HG02759 (cell line): ENCODE measurements at regions not wholly inside any gene's neighbourhood (a gene's known extent, or its start where the extent isn't known, plus 50 kb on each side); places are given as distances from the start of the nearest gene placed in this dataset.

Source experiments
- ATAC-seq: cut with Tn5 transposase; IDR thresholded peaks from one replicate; pipeline ENCODE4 v1.9.1; 2021; ENCODE audit warnings: mild to moderate bottlenecking, moderate library complexity; ENCODE audit not compliant: unreplicated experiment

DNA sequence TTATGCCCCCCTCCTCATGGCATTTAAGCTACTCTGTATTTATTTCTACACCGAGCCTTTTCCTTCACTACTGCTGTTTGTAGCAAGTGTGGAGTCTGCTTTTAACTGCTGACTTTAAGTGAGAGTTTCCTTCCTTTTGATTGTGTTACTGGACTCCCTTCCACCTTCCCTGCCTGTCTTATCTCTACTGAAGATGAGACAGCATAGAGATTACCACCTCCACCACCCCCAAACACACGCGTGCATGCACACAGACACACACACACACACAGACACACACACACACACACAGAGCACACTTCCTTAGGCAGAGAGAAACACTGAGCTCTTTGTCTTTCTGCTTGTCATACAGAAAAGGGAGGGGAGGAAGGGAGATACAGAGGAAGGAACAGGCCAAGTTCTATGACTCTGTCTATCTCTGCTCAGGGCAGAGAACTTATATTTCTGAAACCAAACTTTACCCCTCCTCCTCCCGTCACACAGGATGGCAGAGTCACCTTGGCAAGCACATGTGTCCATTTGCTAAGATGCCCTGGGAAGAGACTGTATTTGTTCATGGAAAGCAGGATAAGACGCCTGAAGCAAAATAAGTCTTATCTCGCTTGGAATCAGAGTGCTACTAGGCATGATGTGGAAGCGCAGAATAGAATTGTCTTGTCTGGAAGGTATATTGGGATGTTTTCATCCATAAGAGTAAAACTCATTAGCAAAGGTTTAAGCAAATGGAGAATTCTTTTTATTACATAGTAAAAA is 81.8 kb upstream of the CAV2 start:
- ATAC-seq: no peak

DNA sequence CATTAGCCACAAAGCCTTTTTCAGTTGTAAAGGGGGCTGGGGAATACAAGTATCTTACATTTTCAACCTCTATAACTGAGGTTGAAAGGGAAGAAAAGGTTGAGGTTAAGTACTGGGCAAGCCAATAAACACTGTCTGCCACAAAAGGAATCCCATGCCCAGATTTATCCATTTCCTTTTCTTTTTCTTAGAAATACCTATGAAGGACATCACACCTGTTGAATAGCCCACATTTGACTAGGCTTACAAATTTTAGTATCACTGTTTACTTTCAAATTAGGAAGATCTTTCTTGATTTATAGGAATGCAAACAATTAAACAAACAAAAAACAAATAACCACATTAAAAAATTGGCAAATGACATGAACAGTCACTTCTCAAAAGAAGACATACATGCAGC is 81.0 kb upstream of the CAV2 start:
- no peak for ATAC-seq

DNA sequence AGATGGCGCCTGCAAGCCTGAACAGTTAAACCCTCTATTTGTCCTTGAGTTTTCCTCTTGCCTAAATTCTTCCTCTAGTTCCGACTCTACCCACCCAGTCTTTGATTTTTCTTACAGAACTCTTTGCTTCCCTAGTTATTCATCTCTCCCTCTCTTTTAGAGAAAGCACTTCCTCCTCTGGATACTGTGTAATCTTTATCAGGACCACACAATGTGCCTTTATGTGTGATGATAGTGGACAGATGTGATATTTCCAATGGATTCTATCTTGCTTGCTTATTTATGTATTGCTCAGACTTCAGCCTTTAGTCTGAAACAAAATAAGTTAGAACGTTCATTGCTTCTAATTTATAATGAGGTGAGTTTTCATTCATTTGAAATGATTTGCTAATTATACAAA is 79.5 kb upstream of the CAV2 start:
- ATAC-seq: no peak

DNA sequence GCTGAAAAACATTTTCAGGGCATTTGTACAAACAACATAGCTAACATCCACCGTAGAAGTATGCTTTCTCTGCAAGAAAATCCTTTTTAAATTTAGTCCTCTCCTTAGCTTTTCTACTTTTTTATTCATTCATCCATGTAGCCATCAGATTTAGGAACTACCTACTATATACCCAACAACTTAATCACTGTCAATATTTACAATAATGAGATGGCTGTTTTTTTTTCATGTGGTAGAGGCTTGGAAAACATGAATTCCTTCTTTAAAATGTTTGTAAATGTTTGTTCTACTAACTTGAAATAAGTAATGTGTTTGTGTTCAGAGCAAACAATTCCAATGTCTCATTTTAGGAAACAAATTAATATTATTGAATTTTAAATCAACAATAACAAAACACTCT is 78.2 kb upstream of the CAV2 start:
- no peak for ATAC-seq

DNA sequence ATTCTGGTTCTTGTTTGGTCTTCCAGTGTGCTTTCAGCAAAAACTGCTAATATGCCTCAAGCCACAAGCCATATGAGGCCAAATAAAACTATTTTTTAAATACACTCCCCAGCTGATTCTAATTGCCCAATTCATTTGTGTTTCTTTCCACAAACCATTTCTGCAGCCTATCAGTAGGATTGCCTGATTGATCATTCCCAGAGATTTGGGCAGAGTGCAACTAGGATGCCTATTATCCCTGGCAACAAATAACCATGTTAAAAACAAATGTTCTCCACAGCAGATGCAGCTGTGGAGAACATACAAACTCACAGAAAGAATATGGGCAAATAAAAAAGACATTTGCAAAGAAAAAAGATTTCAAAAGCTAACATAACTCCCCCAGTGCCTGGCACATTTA is 76.9 kb upstream of the CAV2 start:
- no peak for ATAC-seq

DNA sequence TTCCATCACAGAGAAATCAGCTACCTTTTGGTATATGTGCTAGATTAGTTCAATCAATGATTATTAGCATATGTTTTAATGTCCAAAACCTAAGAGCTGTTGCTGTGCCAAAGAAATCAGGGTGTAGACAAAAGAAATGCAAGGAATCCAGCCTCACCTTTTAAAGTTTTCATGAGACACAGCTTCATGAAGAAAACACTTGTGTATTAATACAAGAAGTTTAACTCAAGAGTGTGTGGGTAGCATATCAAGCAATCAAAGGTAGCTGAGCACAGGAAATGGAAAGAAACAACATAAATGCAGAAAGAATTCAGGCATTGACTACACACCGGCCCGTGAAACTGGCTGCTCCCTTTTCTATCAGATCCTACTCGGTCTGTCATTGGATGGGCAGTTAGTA is 76.0 kb upstream of the CAV2 start:
- no peak for ATAC-seq

DNA sequence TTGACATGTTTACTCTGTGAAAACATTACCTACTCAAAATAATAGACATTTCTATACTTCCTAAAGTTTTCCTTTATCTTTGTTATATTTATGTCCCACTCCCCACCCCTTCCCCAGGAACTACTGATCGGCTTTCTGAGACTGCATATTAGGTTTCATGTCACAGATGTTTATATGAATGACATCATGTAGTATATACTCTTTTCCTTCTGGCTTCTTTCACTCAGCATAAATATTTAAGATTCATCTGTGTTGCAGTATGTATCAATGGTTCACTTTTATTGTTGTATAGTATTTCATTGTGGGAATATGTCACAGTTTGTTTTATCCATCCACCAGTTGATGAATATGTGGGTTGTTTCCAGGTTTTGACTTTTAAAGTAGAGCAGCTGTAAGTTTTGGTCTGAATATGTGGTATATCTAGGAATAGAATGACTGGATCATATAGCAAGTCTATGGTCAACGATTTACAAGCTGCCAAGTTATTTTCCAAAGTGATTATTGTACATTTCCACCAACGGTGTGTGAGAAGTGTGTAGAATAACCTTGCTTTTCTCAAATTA is 73.8 kb upstream of the CAV2 start:
- ATAC-seq: no peak

DNA sequence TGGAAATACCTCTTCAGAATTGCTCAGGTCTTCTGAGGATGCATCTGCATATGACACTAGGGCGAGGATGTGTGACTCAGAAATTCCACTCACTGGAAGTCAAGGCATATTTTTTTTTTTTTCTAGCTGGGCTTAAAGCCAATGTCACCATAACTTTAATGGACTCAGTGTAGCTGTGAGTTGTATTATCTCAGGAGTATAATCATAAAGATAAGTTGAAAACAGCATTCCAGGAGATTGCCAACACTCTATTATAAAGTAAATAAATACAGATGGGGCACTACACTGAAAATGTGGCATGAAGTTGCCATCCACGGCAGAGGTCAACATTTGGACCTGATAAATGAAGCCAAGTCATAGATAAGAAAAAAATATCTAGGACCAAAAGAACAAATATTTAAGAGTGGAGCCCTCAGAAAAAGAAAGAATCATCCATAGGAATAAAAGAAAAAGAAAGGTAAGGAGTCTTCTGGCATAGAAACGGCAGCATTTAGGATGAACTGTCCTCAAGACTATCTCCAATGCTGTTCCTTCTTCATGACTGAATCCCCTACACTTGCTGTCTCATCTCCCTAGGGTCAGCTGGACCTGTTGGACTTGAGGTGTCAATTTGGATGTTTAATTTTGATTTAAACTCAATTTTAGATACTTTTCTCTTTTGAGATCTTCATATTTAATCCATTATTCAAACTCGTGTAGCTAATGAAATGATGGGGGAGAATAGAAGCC is 72.9 kb upstream of the CAV2 start:
- ATAC-seq: no peak

DNA sequence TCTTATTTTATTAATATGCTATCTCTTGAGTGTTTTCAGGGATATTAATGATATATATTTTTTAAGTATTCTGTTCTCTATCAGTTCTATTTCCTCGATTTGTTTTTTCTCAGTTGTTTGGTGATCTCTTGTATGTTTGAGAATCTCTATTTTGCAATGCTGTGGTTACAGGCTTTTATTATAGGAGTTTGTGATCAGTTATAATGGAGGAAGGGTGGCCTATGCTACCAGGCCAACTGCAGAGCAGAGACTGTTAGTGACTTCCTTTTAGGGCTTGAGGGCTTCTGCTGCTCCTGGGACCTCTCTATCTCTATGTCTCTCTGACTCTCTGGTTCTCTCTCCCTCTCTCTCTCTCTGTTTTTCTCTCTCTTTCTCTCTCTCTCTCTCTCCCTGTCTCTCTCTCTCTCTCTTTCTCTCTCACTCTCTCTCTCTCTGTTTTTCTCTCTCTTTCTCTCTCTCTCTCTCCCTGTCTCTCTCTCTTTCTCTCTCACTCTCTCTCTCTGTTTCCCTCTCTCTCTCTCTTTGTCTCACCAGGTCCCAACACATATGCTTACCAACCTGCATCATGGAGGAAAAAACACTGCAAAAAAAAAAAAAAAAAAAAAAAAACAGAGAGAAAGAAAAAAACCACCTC is 69.4 kb upstream of the CAV2 start:
- ATAC-seq: no peak

DNA sequence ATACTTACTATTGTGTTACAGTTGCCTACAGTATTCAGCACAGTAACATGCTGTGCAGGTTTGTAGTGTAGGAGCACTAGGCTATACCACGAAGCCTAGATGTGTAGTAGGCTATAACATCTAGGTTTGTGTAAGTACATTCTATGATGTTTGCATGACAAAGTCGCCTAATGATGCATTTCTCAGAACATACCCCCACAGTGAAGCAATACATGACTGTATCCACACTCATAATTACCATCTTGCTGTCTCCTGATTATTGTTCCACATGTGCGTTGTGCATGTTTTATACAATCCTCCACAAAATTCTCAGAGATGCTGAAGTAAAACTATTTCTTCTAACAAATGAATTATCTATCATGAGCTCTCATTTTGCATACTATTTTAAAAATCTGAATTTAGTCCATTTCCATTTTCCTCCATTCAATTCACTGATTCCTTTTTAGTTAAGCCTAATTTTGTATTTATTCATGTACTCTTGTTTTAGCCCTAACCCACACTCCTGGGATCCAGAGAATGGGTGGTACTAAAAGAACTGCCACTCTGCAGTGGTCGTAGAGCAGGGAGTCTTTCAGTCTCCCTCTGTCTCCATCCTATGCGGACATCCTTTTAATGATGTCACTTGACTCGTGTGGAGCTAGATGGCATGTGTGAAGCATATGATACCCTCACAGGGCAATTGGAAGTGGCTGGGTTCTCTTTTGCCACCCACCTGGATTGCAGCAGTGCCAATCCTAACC is 67.6 kb upstream of the CAV2 start:
- no peak for ATAC-seq

DNA sequence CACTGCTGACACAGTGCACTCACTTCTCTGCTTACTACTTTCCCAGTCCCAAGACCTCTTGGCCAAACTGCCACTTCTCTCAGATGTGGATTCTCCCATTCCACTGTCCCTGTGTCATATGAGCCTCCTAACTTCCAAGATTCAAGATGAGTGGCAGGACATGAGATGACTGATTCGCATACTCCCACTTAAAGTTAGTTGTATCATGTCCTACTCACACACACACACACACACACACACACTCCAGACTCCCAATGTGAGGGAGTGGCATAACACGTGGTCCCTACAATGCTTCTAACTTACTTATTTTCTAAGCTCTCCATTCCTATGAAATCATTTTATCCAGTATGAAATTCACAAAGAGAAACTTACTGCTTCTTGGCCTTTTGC is 67.0 kb upstream of the CAV2 start:
- no peak for ATAC-seq

DNA sequence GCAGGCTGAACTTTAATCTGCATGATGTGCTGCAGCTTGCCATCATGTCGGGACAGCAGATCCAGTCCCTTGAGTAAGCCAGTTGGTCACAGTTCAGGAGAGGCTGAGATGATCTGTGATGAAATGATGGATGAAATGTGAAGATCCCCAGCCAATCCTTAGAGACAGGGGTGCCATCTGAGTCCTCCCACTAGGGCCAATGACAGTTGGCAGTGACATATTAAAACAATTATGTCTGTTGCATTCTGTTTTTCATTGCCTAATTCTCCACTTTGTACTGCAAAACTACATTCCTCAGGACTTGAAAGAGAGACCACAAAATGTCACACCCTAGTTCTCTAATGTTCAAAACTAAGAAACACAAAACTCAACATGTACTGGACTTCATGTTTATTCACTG is 66.3 kb upstream of the CAV2 start:
- no peak for ATAC-seq

DNA sequence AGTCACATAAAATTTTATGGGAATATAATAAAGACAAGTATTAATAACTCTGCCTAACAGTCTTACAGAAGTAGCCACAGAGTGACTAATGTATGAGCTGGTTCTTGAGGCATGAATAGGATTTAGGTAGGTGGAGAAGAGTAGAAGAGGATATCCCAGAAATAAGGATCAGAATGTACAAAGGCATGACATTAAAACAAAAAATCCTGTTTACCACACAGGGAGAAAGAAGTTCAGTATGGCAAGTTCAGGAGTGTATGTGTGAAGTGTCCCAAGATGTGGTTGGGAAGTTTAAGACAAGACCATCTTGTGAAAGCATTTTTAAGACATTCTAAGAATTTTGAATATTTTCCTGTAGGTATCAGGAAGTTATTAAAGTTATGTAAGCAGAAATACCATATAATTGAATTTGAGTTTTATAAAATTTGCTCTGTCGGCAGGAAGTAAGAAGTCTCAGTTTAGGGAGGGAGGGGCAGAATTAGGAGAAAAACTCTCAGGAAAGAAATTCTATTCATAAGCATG is 64.7 kb upstream of the CAV2 start:
- ATAC-seq: no peak

DNA sequence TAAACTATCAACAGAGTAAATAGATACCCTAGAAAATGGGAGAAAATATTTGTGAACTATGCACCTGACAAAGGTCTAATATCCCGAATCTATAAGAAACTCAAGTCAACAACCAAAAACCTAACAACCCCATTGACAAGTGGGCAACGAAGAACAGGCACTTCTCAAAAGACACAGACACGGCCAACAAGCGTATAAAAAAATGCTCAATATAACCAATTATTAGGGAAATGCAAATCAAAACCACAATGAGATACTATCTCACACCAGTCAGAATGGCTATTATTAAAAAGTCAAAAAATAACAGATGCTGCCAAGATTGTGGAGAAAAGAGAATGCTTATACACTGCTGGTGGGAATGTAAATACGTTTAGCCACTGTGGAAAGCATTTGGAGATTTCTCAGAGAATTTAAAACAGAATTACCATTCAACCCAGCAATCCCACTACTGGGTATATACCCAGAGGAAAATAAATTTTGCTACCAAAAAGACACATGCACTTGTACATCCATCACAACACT is 63.2 kb upstream of the CAV2 start:
- ATAC-seq: no peak

DNA sequence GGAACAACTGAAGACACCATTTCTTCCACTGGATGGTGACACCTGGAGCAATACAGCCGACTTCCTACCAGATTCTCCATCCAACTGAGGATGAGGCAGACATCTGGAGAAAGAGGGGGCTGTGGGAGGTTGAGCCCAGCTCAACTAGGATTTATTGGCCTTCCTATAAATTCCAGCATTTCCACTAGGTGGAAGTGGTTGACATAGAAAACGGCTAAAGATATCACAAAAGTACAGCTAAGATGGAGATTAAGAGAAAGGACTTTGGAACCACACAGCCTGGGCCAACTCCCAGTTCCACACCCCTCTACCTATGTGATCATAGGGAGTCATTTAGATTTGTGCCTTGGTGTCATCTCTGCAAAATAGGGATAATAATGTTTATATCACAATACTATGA is 61.3 kb upstream of the CAV2 start:
- no peak for ATAC-seq

DNA sequence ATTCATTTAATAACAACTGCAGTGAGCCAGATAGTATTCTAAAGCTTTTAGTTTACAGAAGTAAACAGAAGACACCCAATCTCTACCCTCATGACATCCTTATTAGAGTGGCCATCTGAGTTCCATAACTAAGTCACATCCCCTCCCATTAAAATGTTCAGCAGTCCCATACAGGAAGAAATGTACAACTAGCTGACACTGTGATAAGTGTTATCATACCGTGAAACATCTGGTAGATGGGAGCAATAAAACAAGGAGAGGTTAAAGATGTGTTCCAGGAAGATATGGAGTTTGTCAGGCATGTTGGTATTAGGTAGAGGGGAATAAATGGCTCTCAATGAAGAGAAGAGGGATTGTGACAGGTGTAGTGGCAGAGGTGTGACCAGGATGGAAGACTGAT is 60.5 kb upstream of the CAV2 start:
- no peak for ATAC-seq

DNA sequence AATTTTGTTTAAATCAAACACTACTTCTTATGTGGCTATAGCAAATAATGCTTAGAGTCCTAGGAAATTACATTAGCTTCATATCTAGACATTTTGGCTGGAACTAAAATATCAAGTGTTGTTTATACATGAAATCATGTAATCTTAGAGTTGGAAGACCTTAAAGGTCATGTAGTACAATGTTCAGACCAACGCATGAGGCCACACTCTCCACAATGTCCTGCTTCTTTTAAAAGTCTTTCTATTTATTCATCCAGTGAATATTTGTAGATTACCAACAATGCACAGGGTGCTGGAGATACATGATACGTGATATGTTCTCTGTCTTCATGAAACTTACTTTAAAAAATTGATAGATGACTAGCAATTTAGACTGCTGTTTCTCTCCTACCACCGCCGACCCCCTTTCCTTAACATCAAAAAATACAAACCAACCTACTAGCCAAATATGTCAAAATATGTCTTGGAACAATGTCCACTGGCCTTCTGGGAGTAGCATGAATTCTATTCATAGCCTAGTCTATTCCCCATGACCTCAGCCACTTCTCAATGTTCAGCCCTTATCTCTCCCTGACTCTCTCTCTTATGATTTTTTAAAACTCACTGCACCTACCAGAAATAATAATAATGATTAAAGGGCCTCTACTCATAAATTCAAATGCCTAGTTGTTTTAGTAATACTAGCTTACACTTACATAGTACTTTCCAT is 59.5 kb upstream of the CAV2 start:
- no peak for ATAC-seq

DNA sequence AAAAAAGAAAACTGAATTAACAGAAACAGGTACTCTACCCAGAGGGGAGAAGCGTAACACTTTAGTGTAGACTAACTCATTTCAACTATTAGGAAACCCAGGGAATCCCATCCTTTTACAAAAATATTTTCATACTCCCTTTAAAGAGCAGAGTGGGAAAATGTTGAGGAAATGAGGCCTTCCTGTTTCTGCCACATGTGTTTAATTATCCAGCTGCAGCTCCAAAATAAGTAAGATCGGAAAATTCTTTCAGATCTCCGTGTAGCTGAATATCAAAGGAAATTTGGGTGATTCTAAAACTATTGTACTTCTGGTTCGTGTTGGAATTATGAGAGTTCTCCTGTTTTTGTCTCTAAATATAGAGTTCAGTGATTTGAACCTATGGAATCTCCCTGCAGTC is 58.0 kb upstream of the CAV2 start:
- no peak for ATAC-seq

DNA sequence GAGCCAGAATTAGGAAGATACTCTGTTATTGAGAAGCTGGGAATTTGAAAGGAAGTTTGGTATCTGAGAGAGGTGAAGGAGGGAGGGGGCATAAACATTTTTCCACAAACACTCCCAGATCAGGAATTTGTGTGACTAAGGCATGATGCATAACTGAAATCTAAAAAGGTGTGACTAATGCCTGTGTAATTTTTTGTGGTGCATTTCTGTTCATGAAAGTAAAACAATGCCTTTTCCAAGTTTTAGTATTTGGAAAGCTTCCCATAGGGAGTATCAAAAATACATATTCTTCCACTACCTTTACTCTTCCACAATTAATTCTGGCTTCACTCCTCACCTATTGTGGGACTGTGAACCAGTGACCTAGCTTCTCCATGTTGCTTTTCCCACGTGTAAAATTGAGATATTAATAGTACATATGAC is 56.4 kb upstream of the CAV2 start:
- ATAC-seq: no peak

DNA sequence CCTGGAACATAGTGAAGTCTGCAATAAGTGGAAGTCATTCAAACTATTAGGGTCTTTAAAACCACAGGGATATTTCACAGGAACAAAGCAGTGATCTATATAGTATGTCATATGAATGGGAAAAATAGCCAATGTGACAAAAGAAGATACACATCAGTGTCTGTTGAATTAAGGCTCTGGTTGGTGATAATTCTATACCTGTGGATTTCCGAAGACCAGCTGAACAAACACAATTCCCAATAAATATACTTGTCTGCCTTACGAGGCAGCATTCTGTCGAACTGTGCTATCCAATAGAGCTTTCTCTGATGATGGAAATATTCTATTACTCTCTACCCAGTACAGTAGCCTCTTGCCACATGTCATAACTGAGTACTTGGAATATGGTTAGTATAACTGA is 55.9 kb upstream of the CAV2 start:
- ATAC-seq: no peak
